Endothelial cell of umbilical vein (primary cell): ENCODE measurements at regions not wholly inside any gene's neighbourhood (a gene's known extent, or its start where the extent isn't known, plus 50 kb on each side); places are given as distances from the start of the nearest gene placed in this dataset.

Source experiments
- BruUV-seq: library from RNA; stranded (reverse); fragments of 400-500 nt; replicated peaks from 2 replicates; lab custom pipeline; 2021; lab: Mats Ljungman, UMichigan
- CTCF ChIA-PET: fragments of 300-600, 350-600 bp; sonication (Branson Sonifier 250); formaldehyde crosslinking; loops from one replicate; lab custom pipeline; 2021; ENCODE audit warnings: antibody characterized with exemption, inconsistent platforms; lab: Charles Lee
- POLR2A ChIA-PET: fragments of 300-600, 350-600 bp; sonication (Branson Sonifier 250); formaldehyde crosslinking; loops from one replicate; lab custom pipeline; 2021; ENCODE audit warnings: antibody characterized with exemption, inconsistent platforms; lab: Charles Lee
- DNase-seq: peaks from one replicate; pipeline ENCODE4 v3.0.0-alpha.2; 2011; ENCODE audit warnings: low read depth, low spot score
- FAIRE-seq: peaks from 2 replicates; lab custom pipeline; 2011; peaks lifted over from hg19 to GRCh38; lab: Jason Lieb, UNC
- H2AFZ ChIP-seq: 2 replicates; pipeline ENCODE4 v1.6.0; 2012; ENCODE audit warnings: low read depth, low read length, control low read depth, inconsistent platforms
- H3K27ac ChIP-seq: 2 replicates; pipeline ENCODE4 v1.5.1; 2011; ENCODE audit warnings: low read depth, mild to moderate bottlenecking, control low read depth, low read length, moderate library complexity; ENCODE audit not compliant: insufficient read depth
- H3K27me3 ChIP-seq, 2 experiments: 2 replicates each; pipeline versions ENCODE4 v1.6.0 to v1.6.1; 2011; ENCODE audit warnings: low read length in 2 of 2, mixed read lengths in 1 of 2; ENCODE audit not compliant: control insufficient read depth in 2 of 2, insufficient read depth in 2 of 2
- H3K36me3 ChIP-seq, 2 experiments: 2 replicates in 1 of 2; 3 replicates in 1 of 2; pipeline ENCODE4 v1.5.1; 2011; ENCODE audit warnings: low read length in 2 of 2, mild to moderate bottlenecking in 1 of 2, moderate library complexity in 1 of 2; ENCODE audit not compliant: control insufficient read depth in 2 of 2, insufficient read depth in 2 of 2; ENCODE audit errors: extremely low read depth in 1 of 2
- H3K4me1 ChIP-seq: 3 replicates; pipeline ENCODE4 v1.5.1; 2011; ENCODE audit warnings: mild to moderate bottlenecking, low read length; ENCODE audit not compliant: control insufficient read depth, insufficient read depth; ENCODE audit errors: extremely low read depth
- H3K4me2 ChIP-seq: 2 replicates; pipeline ENCODE4 v1.6.1; 2011; ENCODE audit warnings: low read length, control low read depth, mixed read lengths; ENCODE audit not compliant: insufficient read depth
- H3K4me3 ChIP-seq, 3 experiments: fragments of 200-600 bp in 1 of 3; sonication (generic), shearing (Covaris generic) in 1 of 3; replicated peaks in 1 of 3; 2 replicates each; pipeline ENCODE4 v1.5.1; 2011 to 2016; ENCODE audit warnings: control low read depth in 3 of 3, low read length in 3 of 3, mild to moderate bottlenecking in 2 of 3, inconsistent platforms in 1 of 3, low read depth in 1 of 3, moderate library complexity in 1 of 3; ENCODE audit not compliant: insufficient read depth in 1 of 3
- H3K79me2 ChIP-seq: 2 replicates; pipeline ENCODE4 v1.6.0; 2012; ENCODE audit warnings: low read length, inconsistent platforms; ENCODE audit not compliant: control insufficient read depth, insufficient read depth
- H3K9ac ChIP-seq: replicated peaks from 2 replicates; pipeline ENCODE3; 2011; ENCODE audit warnings: low read length, control low read depth; ENCODE audit not compliant: insufficient read depth; ENCODE audit errors: extremely low read depth
- H3K9me1 ChIP-seq: replicated peaks from 3 replicates; pipeline ENCODE4 v1.6.0; 2011; ENCODE audit warnings: mild to moderate bottlenecking, low read length; ENCODE audit not compliant: control insufficient read depth, insufficient read depth; ENCODE audit errors: extremely low read depth
- H3K9me3 ChIP-seq: replicated peaks from 2 replicates; pipeline ENCODE4 v1.5.1; 2012; ENCODE audit warnings: low read length, inconsistent platforms; ENCODE audit not compliant: control insufficient read depth, insufficient read depth
- H4K20me1 ChIP-seq: replicated peaks from 2 replicates; pipeline ENCODE3; 2011; ENCODE audit warnings: mild to moderate bottlenecking, low read length; ENCODE audit not compliant: control insufficient read depth, insufficient read depth; ENCODE audit errors: extremely low read depth
- EZH2 ChIP-seq: IDR thresholded peaks from 2 replicates; pipeline ENCODE4 v1.6.1; 2012; ENCODE audit warnings: borderline replicate concordance, low read depth, mild to moderate bottlenecking, moderate library complexity, low read length, inconsistent platforms; ENCODE audit not compliant: severe bottlenecking
- FOS ChIP-seq: IDR thresholded peaks from 2 replicates; pipeline ENCODE4 v1.6.1; 2011; ENCODE audit warnings: mild to moderate bottlenecking, low read length, moderate library complexity, borderline replicate concordance; ENCODE audit not compliant: insufficient read depth
- GATA2 ChIP-seq: IDR thresholded peaks from 2 replicates; pipeline ENCODE4 v1.7.0; 2011; ENCODE audit warnings: low read depth, mild to moderate bottlenecking, moderate library complexity, mixed read lengths, low read length; ENCODE audit not compliant: insufficient read length, insufficient read depth
- JUN ChIP-seq: IDR thresholded peaks from 2 replicates; pipeline ENCODE4 v1.6.1; 2011; ENCODE audit warnings: borderline replicate concordance, low read depth; ENCODE audit not compliant: insufficient read length, insufficient read depth
- MAX ChIP-seq: IDR thresholded peaks from 2 replicates; pipeline ENCODE4 v1.6.1; 2011; ENCODE audit not compliant: insufficient read depth, insufficient read length
- MYC ChIP-seq: IDR thresholded peaks from one replicate; pipeline ENCODE4 v1.6.1; 2011; ENCODE audit warnings: mild to moderate bottlenecking, low read depth, low read length
- POLR2A ChIP-seq: IDR thresholded peaks from 2 replicates; pipeline ENCODE4 v1.6.1; 2012; ENCODE audit warnings: low read depth, mild to moderate bottlenecking, control low read depth, low read length
- POLR2AphosphoS5 ChIP-seq: IDR thresholded peaks from 2 replicates; pipeline ENCODE4 v1.6.1; 2012; ENCODE audit warnings: low read depth, mild to moderate bottlenecking, control low read depth, low read length, moderate library complexity; ENCODE audit not compliant: insufficient read depth
- dilution Hi-C: fragments of 300-500 bp; cut with MboI; formaldehyde crosslinking; loops from one replicate; pipeline ENCODE4 v1.15.0; 2019; ENCODE audit warnings: low sequenced_read_pairs; ENCODE audit not compliant: extremely low pct_ligation_motif_present
- intact Hi-C: fragments of 100-400 bp; cut with micrococcal nuclease; formaldehyde crosslinking; loops from one replicate; pipeline ENCODE4 v1.10.0; 2022
- TF ChIP-seq, protein P1 (sequence below), 2 donors: IDR thresholded peaks; 1 replicate in 1 of 2; 2 replicates in 1 of 2; pipeline ENCODE4 v1.5.1; 2011; ENCODE audit warnings: low read length in 2 of 2, mild to moderate bottlenecking in 2 of 2, moderate library complexity in 2 of 2, control low read depth in 1 of 2, inconsistent platforms in 1 of 2, low read depth in 1 of 2; ENCODE audit not compliant: insufficient read depth in 1 of 2; ENCODE audit errors: extremely low read depth in 1 of 2

GRCh38 chr10:52959810-52960209 is 187.2 kb upstream of the MBL2 start:
- Histone ChIP-seq H2AFZ (no peak overlapping the region), H3K4me1 (no peaks in the 10 kb centered on the region), H3K27me3 (peaks cover 0 to 2% of the 10 kb centered on the region in 2 experiments), H3K4me2 (no peak overlapping the region), H3K36me3 (no peaks in the 10 kb centered on the region), H3K27ac (no peak overlapping the region), H4K20me1 (no peaks in the 10 kb centered on the region), H3K4me3 (no peak overlapping the region), H3K9ac (no peak overlapping the region), H3K79me2 (no peaks in the 10 kb centered on the region), H3K9me3 (no peaks in the 10 kb centered on the region), H3K9me1 (no peaks in the 10 kb centered on the region)
- intact Hi-C loops = loop anchor here (5.0 to 10.0 kb wide), 2 partner anchors 112 to 885 kb away; no protein-coding TSS in a partner anchor
- CTCF ChIA-PET = interaction anchor here (1.1 to 2.6 kb wide), 2 partner anchors 8 kb away, joined by 3 to 15 read pairs; no protein-coding TSS in a partner anchor
- dilution Hi-C loops = no loop called here
- no peak for FAIRE-seq
- TF ChIP-seq JUN (no peak), GATA2 (no peak), MAX (no peak), MYC (no peak), FOS (no peak), POLR2A (no peak), EZH2 (no peak), POLR2AphosphoS5 (no peak)
- TF ChIP-seq, protein P1, sequence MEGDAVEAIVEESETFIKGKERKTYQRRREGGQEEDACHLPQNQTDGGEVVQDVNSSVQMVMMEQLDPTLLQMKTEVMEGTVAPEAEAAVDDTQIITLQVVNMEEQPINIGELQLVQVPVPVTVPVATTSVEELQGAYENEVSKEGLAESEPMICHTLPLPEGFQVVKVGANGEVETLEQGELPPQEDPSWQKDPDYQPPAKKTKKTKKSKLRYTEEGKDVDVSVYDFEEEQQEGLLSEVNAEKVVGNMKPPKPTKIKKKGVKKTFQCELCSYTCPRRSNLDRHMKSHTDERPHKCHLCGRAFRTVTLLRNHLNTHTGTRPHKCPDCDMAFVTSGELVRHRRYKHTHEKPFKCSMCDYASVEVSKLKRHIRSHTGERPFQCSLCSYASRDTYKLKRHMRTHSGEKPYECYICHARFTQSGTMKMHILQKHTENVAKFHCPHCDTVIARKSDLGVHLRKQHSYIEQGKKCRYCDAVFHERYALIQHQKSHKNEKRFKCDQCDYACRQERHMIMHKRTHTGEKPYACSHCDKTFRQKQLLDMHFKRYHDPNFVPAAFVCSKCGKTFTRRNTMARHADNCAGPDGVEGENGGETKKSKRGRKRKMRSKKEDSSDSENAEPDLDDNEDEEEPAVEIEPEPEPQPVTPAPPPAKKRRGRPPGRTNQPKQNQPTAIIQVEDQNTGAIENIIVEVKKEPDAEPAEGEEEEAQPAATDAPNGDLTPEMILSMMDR (IDR thresholded peaks at IDR 0.05; ENCODE audit: extremely low read depth in 1 of 2, insufficient read depth in 1 of 2, low read depth in 1 of 2, low read length in 2 of 2) = no peak
- no TSS peak for BruUV-seq
- POLR2A ChIA-PET = no interaction called here
- no peak for DNase-seq
